HG02852 (cell line): ENCODE measurements at regions not wholly inside any gene's neighbourhood (a gene's known extent, or its start where the extent isn't known, plus 50 kb on each side); places are given as distances from the start of the nearest gene placed in this dataset.
A peak's percentile ranks its signal among the peaks of the same experiment; 100 is the strongest.
"Not testable (repeated sequence)": the region's sequence is repeated elsewhere in the genome, so short reads cannot be mapped to it uniquely, and the experiment has no call there.

Experiments used
- ATAC-seq: cut with Tn5 transposase; IDR thresholded peaks from one replicate; pipeline ENCODE4 v1.9.1; 2021; ENCODE audit warnings: mild to moderate bottlenecking, moderate library complexity; ENCODE audit not compliant: unreplicated experiment

- ATAC-seq = no peak
Measured at GRCh38 chr12:25384038-25384892, 133.5 kb upstream of the KRAS start.

- ATAC-seq = no peak
Measured at GRCh38 chr12:25382311-25383106, 131.8 kb upstream of the KRAS start.

- peak; percentile 57 for ATAC-seq
Measured at GRCh38 chr12:25377469-25378177, 126.9 kb upstream of the KRAS start.

- ATAC-seq = no peak
Measured at GRCh38 chr12:25376985-25377384, 126.3 kb upstream of the KRAS start.

- no peak for ATAC-seq
Measured at GRCh38 chr12:25376407-25376806, 125.7 kb upstream of the KRAS start.

- no peak for ATAC-seq
Measured at GRCh38 chr12:25372969-25373817, 122.5 kb upstream of the KRAS start.

GRCh38 chr12:25372002-25372401 lies 121.3 kb upstream of the KRAS start:
- no peak for ATAC-seq

GRCh38 chr12:25368557-25368956 lies 117.8 kb upstream of the KRAS start:
- ATAC-seq = no peak

- no peak for ATAC-seq
Measured at GRCh38 chr12:25366122-25366521, 115.4 kb upstream of the KRAS start.

- peak; percentile 10 for ATAC-seq
Measured at GRCh38 chr12:25365340-25365730, 114.6 kb upstream of the KRAS start.

- peak; percentile 86 for ATAC-seq
Measured at GRCh38 chr12:25364529-25365339, 114.0 kb upstream of the KRAS start.

- no peak for ATAC-seq
Measured at GRCh38 chr12:25362646-25363045, 111.9 kb upstream of the KRAS start.

GRCh38 chr12:25361511-25361910 lies 110.8 kb upstream of the KRAS start:
- no peak for ATAC-seq

GRCh38 chr12:25357595-25357994 lies 106.9 kb upstream of the KRAS start:
- no peak for ATAC-seq

- ATAC-seq = not testable (repeated sequence)
Measured at GRCh38 chr12:25352942-25353341, 102.2 kb upstream of the KRAS start.

- peak; percentile 52 for ATAC-seq
Measured at GRCh38 chr12:25352083-25352918, 101.6 kb upstream of the KRAS start.

- no peak for ATAC-seq
Measured at GRCh38 chr12:25348593-25348895, 97.8 kb upstream of the KRAS start.

- ATAC-seq = no peak
Measured at GRCh38 chr12:25347716-25348592, 97.2 kb upstream of the KRAS start.
